ENCODE measurements at regions not wholly inside any gene's neighbourhood (a gene's known extent, or its start where the extent isn't known, plus 50 kb on each side); places are given as distances from the start of the nearest gene placed in this dataset.
"Not testable (repeated sequence)": the region's sequence is repeated elsewhere in the genome, so short reads cannot be mapped to it uniquely, and the experiment has no call there.

DNA sequence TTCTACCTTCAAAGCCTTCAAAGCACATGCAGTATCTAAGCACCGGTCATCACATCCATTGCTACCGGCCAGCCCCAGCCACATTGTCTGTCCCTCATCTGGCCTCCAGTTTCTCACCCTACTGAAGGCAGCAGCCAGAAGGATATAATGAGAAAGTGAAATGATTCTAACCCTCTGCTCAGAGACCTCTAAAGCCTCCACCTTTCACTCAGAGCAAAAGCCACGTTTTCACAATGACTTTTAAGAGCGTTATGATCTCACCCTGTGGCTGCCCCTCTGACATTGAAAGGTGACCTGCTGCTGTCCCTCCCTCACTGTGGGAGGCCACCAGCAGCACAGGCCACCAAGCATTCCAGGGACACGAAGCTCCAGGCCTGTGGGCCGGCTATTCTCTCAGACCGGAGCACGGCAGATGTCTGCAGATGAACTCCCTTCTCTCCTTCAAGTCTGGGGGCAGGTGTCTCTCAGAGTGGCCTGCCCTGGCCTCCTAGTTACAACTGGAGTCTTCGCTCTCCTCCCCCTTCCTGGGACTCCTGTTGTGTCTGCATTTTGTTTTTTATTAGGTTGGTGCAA, 94.9 kb upstream of the EEPD1 start:
- TF ChIP-seq, protein P1, sequence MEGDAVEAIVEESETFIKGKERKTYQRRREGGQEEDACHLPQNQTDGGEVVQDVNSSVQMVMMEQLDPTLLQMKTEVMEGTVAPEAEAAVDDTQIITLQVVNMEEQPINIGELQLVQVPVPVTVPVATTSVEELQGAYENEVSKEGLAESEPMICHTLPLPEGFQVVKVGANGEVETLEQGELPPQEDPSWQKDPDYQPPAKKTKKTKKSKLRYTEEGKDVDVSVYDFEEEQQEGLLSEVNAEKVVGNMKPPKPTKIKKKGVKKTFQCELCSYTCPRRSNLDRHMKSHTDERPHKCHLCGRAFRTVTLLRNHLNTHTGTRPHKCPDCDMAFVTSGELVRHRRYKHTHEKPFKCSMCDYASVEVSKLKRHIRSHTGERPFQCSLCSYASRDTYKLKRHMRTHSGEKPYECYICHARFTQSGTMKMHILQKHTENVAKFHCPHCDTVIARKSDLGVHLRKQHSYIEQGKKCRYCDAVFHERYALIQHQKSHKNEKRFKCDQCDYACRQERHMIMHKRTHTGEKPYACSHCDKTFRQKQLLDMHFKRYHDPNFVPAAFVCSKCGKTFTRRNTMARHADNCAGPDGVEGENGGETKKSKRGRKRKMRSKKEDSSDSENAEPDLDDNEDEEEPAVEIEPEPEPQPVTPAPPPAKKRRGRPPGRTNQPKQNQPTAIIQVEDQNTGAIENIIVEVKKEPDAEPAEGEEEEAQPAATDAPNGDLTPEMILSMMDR (IDR thresholded peaks at IDR 0.05; ENCODE audit: insufficient read depth in 1 of 2, low read depth in 1 of 2, low read length in 1 of 2, severe bottlenecking in 1 of 2, unreplicated experiment in 1 of 2): no peak
- no peak for DNase-seq

DNA sequence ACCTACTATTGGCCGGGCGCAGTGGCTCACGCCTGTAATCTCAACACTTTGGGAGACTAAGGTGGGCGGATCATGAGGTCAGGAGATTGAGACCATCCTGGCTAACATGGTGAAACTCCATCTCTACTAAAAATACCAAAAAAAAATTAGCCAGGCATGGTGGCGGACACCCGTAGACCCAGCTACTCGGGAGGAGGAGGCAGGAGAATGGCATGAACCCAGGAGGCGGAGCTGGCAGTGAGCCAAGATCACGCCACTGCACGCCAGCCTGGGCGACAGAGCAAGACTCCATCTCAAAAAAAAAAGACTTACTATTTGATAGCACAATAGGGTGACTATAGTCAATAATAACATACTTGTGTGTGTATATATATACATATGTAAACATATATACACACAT, 92.7 kb upstream of the EEPD1 start:
- H3K4me3 ChIP-seq (ENCODE audit: low read depth, low read length); CTCF ChIA-PET; BruUV-seq (replicated peaks); H3K36me3 ChIP-seq (ENCODE audit: control insufficient read depth, insufficient read depth, low read length); intact Hi-C loops (cut with micrococcal nuclease; ENCODE audit: unreplicated experiment); H3K27ac Mint-ChIP-seq (ENCODE audit: unreplicated experiment); POLR2A ChIA-PET; H3K4me1 Mint-ChIP-seq (ENCODE audit: low read depth, unreplicated experiment); H3K9me3 Mint-ChIP-seq (ENCODE audit: unreplicated experiment); H3K4me3 Mint-ChIP-seq (ENCODE audit: unreplicated experiment); H3K27me3 ChIP-seq (replicated peaks; ENCODE audit: control insufficient read depth, insufficient read depth, low read length); DNase-seq; H3K4me1 ChIP-seq; H3K9me3 ChIP-seq; H3K36me3 Mint-ChIP-seq (ENCODE audit: insufficient read depth, unreplicated experiment): not testable (repeated sequence)
- H3K27me3 Mint-ChIP-seq (ENCODE audit: insufficient read depth, unreplicated experiment): peaks cover 14% of the 10 kb centered on the region

More for the DNA sequence above, 94.9 kb upstream of the EEPD1 start:
- no peak overlapping the region for H3K4me3 ChIP-seq (ENCODE audit: low read depth, low read length)
- no peaks in the 10 kb centered on the region for H3K9me3 ChIP-seq
- CTCF ChIA-PET: no interaction called here
- H3K36me3 ChIP-seq (ENCODE audit: control insufficient read depth, insufficient read depth, low read length): no peaks in the 10 kb centered on the region
- POLR2A ChIA-PET: no interaction called here
- intact Hi-C loops (cut with micrococcal nuclease; ENCODE audit: unreplicated experiment): no loop called here
- BruUV-seq (replicated peaks): no TSS peak
- no peaks in the 10 kb centered on the region; the same call in 1 of the 2 replicates for H3K27me3 ChIP-seq (replicated peaks; ENCODE audit: control insufficient read depth, insufficient read depth, low read length)
- Mint-ChIP-seq H3K4me1 (ENCODE audit: low read depth, unreplicated experiment) (no peaks in the 10 kb centered on the region), H3K27ac (ENCODE audit: unreplicated experiment) (no peak overlapping the region), H3K36me3 (ENCODE audit: insufficient read depth, unreplicated experiment) (no peaks in the 10 kb centered on the region), H3K4me3 (ENCODE audit: unreplicated experiment) (no peak overlapping the region), H3K9me3 (ENCODE audit: unreplicated experiment) (no peaks in the 10 kb centered on the region), H3K27me3 (ENCODE audit: insufficient read depth, unreplicated experiment) (peaks cover 10% of the 10 kb centered on the region)
- H3K4me1 ChIP-seq: no peaks in the 10 kb centered on the region

DNA sequence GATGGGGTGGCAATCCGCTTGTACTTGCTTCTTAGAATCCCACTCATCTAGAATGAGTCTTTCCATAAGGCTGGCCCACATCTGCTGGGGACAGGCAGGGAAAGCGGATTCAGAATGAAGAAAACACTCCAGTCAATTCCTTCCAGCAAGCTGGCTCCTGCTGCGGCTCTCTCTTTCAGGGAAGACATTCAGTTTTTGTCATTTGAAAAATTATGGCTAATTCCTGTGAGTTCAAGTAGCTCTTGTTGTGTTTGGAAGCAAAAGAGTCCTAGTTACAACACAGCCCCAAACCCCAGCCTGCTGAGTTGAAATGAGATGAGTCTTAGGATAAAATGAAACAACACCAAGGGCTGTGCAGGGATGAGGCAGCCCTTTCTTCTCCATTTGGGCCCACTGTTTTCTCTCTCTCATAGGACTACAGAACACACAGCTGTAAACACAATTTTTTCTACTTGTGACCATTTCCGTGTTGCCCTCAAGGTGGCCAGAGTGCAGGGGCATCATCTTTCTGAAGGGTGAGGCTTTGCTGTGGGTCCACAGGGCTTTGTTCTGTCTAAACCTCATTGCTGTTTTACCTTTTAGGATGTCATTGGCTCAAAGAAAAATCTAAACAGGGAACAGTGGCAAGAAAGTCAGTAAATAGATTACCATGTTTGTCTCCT, 90.8 kb upstream of the EEPD1 start:
- intact Hi-C loops (cut with micrococcal nuclease; ENCODE audit: unreplicated experiment): no loop called here
- Histone ChIP-seq H3K27me3 (replicated peaks; ENCODE audit: control insufficient read depth, insufficient read depth, low read length) (no peaks in the 10 kb centered on the region), H3K4me1 (no peaks in the 10 kb centered on the region), H3K36me3 (ENCODE audit: control insufficient read depth, insufficient read depth, low read length) (no peaks in the 10 kb centered on the region), H3K9me3 (0 out of 2 replicates have a peak, but pooled peaks cover 3% of the 10 kb centered on the region), H3K4me3 (ENCODE audit: low read depth, low read length) (no peak overlapping the region)
- POLR2A ChIA-PET: no interaction called here
- CTCF ChIA-PET: no interaction called here
- BruUV-seq (replicated peaks): no TSS peak
- DNase-seq: no peak
- H3K4me1 Mint-ChIP-seq (ENCODE audit: low read depth, unreplicated experiment): no peaks in the 10 kb centered on the region
- peaks cover 8% of the 10 kb centered on the region for H3K27me3 Mint-ChIP-seq (ENCODE audit: insufficient read depth, unreplicated experiment)
- no peak overlapping the region for H3K4me3 Mint-ChIP-seq (ENCODE audit: unreplicated experiment)
- H3K9me3 Mint-ChIP-seq (ENCODE audit: unreplicated experiment): peaks cover 5% of the 10 kb centered on the region
- no peaks in the 10 kb centered on the region for H3K36me3 Mint-ChIP-seq (ENCODE audit: insufficient read depth, unreplicated experiment)
- TF ChIP-seq, protein P1 (IDR thresholded peaks at IDR 0.05; ENCODE audit: insufficient read depth in 1 of 2, low read depth in 1 of 2, low read length in 1 of 2, severe bottlenecking in 1 of 2, unreplicated experiment in 1 of 2): no peak
- no peak overlapping the region for H3K27ac Mint-ChIP-seq (ENCODE audit: unreplicated experiment)
